Stimulated activated CD8-positive, alpha-beta memory T cell treated with anti-CD3 and anti-CD28 coated beads, Interleukin-4, amount 100 ng/mL, for 24 hours (primary cell): ENCODE measurements at regions not wholly inside any gene's neighbourhood (a gene's known extent, or its start where the extent isn't known, plus 50 kb on each side); places are given as distances from the start of the nearest gene placed in this dataset.

ENCODE experiments used
- DNase-seq: peaks from one replicate; pipeline ENCODE4 v3.0.0-alpha.2; 2020; ENCODE audit warnings: low read depth

DNA sequence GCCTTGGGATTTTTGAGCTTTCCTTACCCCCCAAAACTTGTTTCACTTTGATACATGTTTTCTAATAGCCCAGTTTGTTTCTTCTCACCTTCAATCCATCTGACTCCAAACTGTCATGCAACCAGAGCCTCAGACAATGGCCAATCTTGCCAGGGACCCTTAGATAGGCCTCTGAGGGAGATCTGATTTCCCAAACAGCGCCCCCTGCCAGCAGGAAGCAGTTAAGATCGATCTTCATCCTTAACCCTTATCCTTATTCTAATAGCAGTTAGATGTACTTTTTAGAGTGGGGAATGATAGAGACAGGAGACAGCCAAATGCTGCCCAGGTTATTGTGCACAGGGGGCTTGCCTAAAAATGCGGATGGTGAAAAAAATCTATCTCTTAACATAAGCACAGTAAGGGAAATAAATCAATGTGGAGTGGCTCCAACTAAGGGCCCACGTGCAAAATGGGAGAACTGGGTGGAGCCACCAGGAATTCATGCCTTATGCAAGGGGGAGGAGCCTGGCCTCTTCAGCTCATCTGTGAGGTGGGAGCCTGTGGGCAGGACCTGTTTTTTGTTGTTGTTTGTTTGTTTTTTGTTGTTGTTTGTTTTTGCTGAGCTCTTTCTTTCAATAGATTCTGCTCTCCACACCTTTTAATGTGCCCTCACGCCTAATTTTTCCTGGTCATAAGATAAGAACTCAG is 833.6 kb upstream of the AGA start:
- no peak for DNase-seq

DNA sequence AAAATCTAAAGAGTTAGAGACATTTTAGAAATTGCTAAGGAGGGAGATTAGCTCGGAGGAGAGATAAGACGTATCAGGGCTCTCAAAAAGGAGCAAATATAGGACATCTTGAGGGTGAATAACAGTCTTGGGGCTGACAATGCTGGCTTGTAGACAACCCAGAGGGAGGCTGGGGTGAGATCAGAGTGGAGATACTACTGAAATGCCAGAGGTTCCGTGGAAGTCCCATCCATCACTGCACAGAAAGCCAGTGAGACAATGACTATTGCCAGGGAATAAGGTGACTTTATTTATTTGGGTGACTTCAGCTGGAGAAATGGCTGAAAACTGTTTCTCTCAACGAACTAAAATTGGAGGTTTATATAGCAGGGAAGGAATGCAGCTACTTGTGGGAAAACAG is 838.1 kb upstream of the AGA start:
- no peak for DNase-seq

DNA sequence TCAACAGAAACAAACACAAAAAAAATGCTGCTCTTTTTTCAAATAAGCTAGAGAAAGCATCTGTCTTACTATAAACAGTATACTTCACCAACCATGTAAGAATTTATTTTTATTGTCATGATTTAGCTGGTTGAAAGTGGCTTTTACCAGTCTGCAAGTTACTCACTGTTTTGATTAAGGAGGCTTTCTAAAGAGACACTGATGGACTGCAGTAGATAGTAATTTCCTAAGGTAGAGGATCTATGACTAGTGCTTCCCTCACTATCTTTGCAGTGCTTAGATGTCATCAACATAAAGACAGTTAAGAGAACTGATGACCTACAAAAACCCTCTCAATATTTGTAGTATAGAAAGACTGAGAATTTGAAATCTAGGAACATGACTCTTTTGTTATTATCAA is 846.2 kb upstream of the AGA start:
- DNase-seq: no peak

DNA sequence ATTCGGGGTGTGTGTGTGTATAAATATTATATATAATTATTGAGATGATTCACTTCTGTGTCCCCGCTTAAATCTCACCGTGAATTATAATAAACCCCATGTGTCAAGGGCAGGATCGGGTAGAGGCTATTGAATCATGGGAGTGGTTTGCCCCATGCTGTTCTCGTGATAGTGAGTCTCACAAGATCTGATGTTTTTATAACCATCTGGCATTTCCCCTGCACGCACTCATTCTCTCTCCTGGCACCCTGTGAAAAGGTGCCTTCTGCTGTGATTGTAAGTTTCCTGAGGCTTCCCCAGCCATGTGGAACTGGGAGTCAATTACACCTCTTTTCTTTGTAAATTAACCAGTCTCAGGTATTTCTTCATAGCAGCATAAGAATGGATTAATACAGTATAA is 851.4 kb upstream of the AGA start:
- DNase-seq: no peak

DNA sequence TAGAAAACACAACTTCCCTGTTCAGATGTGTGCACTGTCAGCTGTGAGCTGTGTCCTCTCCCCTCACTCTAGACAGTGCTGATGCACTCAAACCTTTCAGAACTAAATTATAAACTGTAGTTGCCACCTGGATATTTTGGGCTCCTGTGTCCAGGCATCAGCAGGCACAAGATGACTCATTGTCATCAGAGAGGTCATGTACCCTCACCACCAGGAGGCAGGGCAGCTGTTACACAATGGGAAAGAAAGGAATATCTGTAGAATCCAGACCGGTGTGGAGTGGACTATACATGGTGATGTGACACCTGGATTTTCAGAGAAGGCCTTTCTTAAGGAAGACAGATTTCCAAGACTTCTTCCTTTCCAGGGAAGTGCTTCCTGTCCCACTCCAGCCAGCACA is 854.4 kb upstream of the AGA start:
- DNase-seq: no peak

DNA sequence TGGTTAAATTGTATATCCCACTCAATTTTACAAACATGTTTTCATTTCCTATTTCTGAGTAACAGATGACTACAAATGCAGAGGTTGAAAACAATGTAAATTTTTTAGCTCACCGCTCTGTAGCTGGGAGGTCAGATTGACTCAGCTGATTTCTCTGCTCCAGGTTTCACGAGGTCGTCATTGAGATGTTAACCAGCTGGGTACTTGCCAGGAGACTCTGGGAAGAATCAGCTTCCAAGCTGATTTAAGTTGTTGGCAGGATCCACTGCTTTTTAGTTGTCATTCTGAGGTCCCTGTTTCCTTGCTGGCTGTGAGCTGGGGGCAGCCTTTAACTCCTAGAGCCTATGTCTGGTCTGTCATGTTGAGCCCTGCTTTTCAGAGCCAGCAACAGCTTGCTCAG is 864.3 kb upstream of the AGA start:
- DNase-seq: no peak

DNA sequence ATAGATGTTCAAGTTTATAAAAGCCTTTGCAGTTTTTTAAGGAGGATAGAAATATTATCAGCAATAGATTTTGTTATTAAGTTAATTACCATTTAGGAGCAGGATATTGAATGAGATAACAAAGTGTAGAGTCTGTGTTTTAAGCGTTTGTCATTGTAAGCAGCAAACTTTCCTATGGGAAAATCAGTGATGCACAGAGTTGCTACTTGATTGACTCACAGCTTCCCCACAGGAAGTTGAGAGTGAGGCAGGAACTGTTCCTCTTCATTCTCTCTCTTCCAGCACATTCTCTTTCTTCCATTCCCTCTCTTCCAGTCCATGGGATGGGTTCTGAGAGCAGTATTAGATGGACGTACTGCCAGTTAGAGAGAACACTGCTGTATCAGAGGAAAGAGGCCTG is 867.7 kb upstream of the AGA start:
- DNase-seq: no peak

DNA sequence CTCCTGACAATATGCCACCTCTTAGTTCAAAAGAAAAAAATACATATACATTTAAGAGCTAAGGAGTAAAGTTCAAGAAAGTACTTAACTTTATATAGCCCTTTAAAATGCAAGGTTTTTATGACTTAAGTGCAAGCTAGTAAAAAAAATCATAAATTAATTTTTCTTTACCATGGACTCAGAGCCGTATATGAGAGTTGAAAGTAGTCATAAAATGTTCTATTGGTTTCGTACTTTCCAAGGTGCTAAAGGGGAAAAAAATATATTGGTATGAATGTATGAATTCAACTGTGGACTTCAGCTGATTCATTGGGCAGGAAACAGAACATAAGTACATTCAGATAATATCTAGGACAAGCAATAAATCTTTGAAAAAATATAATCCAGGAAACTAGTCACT is 869.8 kb upstream of the AGA start:
- DNase-seq: no peak

DNA sequence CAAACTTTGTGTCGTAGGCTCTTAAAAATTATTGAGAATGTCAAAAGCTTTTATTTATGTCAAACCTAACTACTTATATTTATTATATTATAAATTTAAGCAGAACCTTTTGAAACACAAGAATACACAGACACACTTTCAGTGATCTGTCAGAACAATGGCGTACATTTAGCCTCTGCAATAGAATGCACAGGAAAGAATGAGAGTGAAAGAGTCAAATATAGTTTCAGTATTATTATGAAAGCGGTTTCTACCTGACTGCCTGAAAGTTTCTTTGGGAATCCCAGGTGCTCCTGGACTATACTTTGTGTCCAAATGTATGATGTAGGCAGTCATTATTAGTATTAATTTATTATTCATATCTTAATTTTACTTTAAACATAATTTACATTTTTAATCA is 872.0 kb upstream of the AGA start:
- no peak for DNase-seq

DNA sequence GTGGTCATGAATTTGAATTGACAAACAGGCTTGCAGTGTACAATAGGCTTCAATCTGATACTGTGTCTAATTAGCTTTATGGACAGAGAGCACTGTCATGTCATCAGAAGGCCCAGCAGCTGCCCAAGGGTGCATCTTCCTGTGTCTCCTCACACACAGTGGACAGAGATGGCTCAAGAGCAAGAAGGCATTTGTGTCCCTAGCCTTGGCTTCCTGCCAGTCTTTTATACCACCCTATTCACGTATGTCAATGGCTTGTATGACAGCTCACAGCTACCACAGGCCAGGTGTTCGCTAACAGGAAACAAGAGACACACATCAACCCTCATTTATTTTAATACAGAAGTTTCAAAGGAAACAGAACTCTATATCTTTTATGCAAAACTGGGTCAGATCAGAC is 874.0 kb upstream of the AGA start:
- DNase-seq: no peak

DNA sequence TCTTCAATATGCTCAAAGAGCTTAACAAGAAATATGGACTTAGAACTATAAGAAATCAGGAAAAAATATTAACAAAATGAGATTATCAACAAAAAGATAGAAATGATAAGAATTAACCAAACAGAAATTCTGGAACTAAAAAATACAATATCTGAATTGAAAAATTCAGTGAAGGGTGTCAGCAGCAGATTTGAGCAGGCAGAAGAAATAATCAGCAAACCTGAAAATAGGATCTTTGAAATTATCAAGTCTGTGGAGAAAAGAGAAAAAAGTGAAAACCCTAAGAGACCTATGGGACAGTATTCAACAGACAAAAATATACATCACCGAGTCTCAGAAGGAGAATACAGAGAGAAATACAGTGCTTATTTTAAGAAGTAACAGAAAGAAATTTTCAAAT is 877.8 kb upstream of the AGA start:
- DNase-seq: no peak

DNA sequence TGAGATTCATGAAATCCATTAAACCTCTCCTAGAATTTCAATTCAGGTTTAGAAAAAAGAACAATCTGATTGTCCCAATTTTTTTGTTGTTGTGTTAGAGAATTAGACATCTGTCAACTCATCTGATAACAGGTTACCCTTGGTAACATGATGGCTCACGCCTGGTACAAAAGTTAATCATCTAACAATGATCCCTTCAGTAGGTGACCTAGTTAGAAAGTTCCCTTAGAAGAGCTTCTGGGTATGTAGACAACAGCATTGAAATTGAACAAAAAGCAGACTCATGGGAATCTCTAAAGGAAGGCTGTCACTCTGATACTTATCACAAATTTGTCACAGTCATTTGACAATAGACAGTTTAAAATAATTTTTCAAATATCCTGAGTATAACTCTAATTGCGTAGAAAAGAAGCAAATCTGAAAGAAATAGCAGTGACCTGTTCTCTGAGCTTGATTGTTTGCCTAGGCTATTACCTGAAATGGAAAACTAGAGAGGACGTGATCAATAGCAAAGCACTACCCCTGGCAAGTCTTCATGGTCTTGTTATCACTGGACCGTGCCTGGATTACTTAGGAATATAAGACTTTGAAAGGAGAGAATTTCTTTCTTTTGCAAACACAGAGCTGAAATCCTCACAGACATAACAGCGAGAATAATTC is 880.4 kb upstream of the AGA start:
- DNase-seq: no peak

DNA sequence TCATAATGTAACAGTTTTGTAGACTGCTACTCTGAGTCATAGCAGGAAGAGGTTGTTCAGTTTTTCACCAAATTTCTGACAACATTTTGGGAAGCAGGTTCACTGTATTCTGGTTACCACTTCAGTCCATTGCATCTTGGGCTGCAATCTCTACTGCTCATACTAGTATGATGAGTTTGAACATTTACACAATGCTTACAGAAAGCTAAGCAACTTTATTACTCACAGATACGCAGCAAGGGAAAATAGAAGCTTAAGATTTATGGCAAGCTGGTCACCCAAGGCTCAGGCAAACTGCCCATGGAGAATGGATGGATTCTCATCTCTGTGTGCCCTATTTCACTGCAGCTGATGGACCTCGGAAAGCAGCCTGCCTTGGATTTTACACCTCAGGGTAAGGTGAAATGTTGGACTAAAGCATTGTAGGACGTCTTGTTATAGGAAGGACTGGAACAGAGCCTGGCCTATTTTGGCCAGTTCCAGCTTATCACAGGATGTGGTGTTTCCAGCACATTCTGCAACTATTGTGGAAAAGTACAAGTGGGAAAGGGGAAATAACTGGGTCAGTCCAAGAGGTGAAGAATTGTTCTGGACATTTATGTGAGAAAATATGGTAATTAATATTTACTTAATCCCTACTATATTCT is 887.1 kb upstream of the AGA start:
- no peak for DNase-seq

DNA sequence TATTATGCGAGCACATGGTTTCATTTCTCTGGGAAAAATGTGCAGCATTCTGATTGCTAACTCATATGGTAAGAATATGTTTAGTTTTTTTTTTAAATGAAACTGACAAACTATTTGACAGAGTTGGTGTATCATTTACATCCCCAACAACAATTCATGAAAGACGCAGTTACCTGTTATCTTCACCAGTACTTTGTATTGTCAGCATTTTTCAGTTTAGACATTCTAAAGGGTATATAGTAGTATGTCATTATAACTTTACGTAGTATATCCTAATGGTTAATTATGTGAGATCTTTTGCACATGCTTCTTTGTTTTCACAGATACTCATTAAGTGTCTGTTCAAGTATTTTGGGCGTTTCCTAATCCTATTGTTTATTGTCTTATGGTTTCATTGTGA is 891.1 kb upstream of the AGA start:
- no peak for DNase-seq

DNA sequence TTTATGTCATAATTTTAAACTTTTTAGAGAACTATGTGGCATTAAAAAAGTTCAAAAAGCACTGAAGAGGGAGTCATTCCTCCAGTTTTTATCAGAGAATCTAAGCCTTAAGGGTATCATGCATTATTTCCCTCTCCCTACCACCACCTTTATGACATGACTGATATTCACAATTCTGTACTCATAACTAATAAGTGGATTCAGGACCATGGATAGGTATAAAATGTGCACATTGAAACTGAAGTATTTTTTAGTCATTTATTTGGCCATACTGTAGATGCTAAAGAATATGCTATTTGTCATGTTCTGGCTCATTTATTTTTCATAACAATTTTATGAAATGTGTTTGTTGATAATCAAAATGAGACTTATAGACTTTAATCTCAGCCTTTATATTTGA is 897.5 kb upstream of the AGA start:
- no peak for DNase-seq

DNA sequence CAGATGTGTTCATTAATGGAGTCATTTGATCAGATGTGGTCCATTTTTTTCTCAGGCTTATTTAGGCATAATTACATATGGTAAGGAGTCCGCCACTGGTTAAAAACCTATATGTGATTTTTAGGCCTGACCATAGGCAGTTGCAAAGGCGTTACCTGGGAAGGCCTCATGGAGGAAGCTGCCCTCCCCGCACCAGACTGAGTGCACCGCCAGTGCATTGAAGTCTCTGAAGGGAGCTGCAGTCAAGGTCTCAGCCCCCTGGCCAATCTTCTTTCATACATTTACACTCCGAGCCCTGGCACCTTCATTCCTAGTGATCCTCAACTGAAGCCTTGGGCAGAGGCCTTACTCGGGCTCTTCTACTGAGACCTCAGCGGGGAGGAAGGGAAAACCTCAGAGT is 898.2 kb upstream of the AGA start:
- DNase-seq: no peak

DNA sequence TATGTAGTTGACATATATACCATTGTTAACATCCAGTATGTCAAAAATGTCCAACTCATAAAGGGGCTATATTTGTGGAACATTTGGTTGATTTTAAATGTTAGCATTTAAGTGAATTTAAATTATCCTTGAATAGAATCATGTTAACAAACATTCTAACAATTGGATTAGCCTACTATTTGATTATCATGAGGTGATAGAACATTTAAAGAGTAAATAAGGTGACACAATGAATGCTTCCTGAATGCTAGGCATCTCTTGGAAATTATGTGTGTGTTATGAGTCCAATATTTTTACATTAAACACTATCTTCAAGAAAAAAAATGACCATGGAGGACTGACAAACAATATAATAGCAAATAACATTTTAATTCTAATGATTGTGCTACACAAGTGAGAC is 901.9 kb upstream of the AGA start:
- DNase-seq: no peak

DNA sequence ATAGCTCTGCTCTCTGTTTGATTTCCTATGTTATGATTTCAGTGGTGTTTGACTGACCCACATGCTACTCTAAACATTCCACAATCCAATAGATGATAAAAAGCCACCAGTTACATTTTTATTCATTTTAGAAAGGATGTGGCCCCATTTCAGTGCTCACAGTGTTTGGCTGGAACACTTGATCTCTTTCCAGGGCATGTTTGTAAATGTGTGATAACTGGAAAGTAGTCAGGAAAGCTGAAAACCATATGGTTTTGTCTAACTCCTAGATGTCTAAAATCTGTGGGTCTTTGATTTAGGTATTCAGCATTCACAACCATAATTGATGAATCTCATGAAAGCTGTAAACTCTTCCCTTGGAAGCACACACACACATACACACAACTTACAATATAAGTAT is 904.9 kb upstream of the AGA start:
- no peak for DNase-seq

DNA sequence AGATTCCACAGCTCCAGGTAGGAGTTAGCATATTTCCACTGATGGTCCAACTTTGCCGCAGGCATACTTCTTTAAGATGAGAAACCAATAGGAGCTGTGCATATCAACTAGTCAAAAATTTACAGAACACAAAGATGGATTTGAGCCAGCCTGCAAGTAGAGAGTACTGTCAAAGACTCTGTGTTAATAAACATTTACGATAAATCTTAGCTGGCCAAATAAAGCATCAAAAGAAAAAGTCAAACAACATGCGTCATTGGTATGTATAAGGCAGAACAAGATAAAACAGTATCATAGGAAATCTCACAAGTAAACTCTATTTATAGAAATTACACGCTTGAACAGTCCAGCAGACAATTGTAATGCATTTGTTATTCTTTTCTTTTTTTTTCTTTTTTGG is 907.4 kb upstream of the AGA start:
- no peak for DNase-seq

DNA sequence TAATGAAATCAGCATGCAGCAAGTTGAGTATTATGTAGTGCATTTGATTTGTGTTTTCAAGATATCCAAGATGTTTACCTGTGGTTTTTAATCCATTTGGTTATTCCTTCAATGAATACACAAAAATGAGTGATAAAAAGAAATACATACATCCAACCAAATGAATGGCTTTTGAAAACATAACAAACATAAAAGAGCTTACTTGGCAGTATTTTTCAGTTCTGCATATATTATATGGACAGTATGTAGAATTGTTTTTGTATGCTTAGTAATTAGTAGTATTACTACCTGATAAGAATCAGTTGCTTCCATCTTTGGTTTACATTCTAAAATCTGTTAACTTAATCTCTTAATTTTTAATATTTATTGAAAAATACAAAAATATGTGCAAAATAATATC is 908.9 kb upstream of the AGA start:
- no peak for DNase-seq

DNA sequence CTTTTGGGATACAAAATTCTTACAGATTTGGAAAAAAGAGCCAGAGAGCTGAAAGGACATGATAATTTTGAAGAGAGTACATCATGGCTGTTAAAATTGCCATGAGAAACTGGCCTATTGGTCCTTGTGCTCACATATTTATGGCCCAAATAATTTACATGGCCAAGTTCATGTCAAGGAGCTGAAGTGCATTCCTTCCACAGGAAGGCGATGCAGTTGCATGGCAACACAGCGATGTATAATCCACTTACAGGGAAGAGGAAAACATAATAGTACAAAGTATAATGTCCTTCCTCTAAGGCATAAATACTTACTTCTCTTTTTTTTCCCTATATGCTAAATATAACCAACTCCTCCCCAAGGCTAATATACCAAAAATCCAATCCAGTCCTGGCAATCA is 914.5 kb upstream of the AGA start:
- DNase-seq: no peak

DNA sequence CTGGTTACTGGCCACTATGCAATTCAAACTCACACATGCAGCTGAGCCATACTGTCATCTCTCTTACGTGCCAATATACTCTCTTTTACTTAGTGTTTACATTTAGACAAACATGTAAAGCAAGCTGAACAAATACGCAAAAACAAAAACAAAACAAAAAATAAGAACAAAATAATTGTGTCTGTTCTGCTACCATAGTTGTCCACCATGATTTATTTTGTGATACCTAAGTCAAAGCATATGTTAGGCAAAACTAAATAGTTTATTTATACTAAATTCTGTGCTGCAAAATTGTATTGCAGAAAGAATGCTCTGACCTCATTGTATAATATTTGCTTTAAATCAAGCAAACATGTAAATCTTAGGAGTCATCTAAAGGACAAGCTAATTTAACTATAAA is 943.2 kb upstream of the AGA start:
- no peak for DNase-seq

DNA sequence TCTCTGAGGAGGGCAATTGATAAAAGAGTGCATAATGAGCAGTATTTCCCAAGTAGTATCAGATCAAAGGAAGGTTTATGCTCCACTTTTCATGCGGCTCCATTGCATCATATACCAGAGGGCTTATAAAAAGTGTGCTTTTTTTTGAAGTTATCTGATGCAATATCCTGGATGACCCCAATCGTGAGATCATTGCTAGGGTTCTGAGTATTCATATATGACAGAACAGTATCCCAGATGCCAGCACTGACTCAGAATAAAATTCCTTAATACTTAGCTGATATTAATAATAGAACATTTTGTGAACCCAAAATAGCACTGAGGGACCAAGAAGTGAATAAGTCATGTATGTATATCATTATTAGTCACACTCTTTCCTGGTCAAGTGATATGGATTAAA is 945.5 kb upstream of the AGA start:
- no peak for DNase-seq

DNA sequence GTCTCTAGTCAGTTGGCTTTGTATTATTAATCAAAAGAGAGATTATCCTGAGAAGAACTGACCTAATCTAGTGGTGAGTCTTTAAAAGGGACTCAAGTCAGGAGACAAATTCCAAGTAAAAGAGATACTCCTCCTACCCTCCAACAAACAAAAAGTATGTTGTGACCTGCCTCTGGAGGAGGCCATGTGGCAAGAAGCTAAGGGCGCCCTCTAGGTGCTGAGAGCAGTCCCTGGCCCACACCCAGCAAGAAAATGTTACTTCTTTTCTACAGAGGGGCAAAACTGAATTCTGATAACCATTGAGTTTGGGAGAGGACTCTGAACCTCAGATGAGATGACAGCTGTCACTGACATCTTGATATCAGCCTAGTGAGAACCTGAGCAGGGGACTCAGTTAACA is 953.6 kb upstream of the AGA start:
- no peak for DNase-seq
